Subcutaneous abdominal adipose tissue (tissue), 5 donors: ENCODE measurements at regions not wholly inside any gene's neighbourhood (a gene's known extent, or its start where the extent isn't known, plus 50 kb on each side); places are given as distances from the start of the nearest gene placed in this dataset.

Experiments used
- H3K27ac ChIP-seq: one replicate; pipeline ENCODE4 v1.7.0; 2013; ENCODE audit warnings: low read depth, mild to moderate bottlenecking, inconsistent platforms, low read length, moderate library complexity
- H3K27me3 ChIP-seq, 5 donors: one replicate each; pipeline ENCODE4 v1.7.0; 2013; ENCODE audit warnings: low read length in 5 of 5, inconsistent platforms in 1 of 5; ENCODE audit not compliant: control insufficient read depth in 5 of 5, insufficient read depth in 4 of 5
- H3K36me3 ChIP-seq, 5 donors: one replicate each; pipeline ENCODE4 v1.7.0; 2013; ENCODE audit warnings: low read length in 5 of 5; ENCODE audit not compliant: control insufficient read depth in 5 of 5, insufficient read depth in 5 of 5
- H3K4me1 ChIP-seq, 5 donors: one replicate each; pipeline ENCODE4 v1.7.0; 2013; ENCODE audit warnings: low read length in 5 of 5, mild to moderate bottlenecking in 3 of 5, moderate library complexity in 1 of 5; ENCODE audit not compliant: control insufficient read depth in 5 of 5, insufficient read depth in 5 of 5
- H3K4me3 ChIP-seq, 5 donors: one replicate each; pipeline ENCODE4 v1.7.0; 2013; ENCODE audit warnings: low read length in 5 of 5, low read depth in 1 of 5
- H3K9ac ChIP-seq, 5 donors: one replicate each; pipeline ENCODE4 v1.7.0; 2013; ENCODE audit warnings: low read length in 5 of 5, mild to moderate bottlenecking in 4 of 5, moderate library complexity in 3 of 5
- H3K9me3 ChIP-seq, 5 donors: one replicate each; pipeline ENCODE4 v1.7.0; 2013; ENCODE audit warnings: low read length in 5 of 5; ENCODE audit not compliant: control insufficient read depth in 5 of 5
- donor health status: healthy.
- donor health status: healthy.
- donor health status: healthy.
- donor health status: healthy.
- donor health status: healthy.

DNA sequence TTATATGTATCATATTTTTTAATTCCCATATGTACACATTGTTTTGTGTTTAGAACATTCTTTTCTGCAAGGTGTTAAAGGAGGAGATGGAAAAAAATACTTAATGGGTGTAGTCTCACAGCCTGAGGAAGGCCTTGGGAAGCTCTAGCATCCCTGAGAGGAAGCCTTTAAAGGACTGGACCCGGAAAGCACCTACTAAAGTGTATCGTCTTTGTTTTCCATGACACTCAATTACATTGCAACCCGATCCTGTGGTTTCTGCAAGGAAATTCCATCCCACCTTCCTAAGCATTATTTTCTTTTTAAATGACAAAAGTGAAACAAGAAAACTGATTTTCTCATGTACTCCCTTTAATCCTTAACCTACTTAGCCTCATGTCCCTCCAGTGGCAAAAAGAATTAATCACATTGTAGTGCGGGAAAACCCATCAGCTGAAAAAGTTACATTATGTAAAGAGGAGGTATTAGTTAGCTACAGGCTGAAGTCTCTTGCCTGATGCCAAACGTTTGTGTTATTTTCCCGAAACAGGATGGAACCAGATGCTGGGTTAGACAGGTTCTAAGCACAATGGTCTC lies 147.8 kb upstream of the CPSF6 start:
- H3K36me3 ChIP-seq = no peaks in the 10 kb centered on the region

DNA sequence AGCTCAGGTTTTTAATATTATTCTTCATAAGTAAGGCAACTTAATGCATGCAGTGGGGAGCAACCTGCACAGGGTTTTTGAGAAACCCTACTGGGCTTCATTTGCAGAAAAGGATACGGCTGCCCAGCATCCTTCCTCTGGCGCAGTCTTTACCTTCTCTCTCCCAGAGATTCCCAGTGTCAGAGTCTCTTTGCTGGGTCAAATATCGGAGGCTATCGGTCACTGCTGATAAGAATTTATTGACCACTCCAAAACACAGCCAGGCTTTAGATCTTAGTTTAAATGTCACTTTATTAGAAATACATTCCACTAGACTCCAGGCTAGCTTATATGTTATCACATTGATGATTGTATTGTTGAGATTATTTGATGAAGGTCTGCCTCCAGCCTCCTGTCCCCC lies 147.2 kb upstream of the CPSF6 start:
- Histone ChIP-seq H3K36me3 (no peaks in the 10 kb centered on the region), H3K4me1 (peaks cover 0 to 15% (median under 1%) of the 10 kb centered on the region in 5 donors), H3K9me3 (no peaks in the 10 kb centered on the region), H3K27me3 (no peaks in the 10 kb centered on the region), H3K4me3 (no peak overlapping the region), H3K9ac (no peak overlapping the region), H3K27ac (no peak overlapping the region)

More for the DNA sequence above, 147.8 kb upstream of the CPSF6 start:
- Histone ChIP-seq H3K27me3 (no peaks in the 10 kb centered on the region), H3K4me3 (no peak overlapping the region), H3K27ac (no peak overlapping the region), H3K9ac (no peak overlapping the region), H3K9me3 (no peaks in the 10 kb centered on the region), H3K4me1 (peaks cover 0 to 9% (median 0%) of the 10 kb centered on the region in 5 donors)

DNA sequence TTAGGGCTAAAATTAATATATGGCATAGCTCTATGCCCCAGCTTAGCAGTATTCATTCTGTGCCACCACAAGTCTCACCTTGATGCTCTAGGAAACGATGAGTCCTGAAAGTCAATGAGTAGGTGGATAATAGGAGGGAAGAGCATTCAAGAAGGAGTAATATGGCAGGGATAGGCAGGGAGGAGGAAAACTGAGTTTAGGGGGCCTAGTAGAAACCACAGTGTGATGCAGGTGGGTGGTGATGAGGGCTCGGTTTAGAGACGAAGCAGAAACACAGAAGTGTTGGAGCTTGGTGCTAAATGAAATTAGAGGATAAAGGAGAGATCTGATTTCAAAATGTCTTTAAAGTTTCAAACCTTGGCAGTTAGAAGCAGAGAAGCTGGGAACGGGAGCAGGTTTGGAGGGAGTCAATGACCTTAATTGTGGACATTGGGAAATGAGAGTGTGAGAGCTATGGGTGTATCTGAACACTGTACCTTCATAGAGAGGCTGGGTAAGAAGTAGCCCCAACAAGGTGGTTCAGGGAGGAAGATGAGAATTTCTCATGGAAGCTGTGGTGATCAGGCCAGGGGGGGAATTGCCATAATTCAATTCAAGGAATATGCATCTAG lies 144.7 kb upstream of the CPSF6 start:
- Histone ChIP-seq H3K27ac (no peak overlapping the region), H3K4me1 (peaks cover 0 to 18% (median 5%) of the 10 kb centered on the region in 5 donors), H3K4me3 (no peak overlapping the region), H3K27me3 (no peaks in the 10 kb centered on the region), H3K9ac (no peak overlapping the region), H3K9me3 (no peaks in the 10 kb centered on the region), H3K36me3 (no peaks in the 10 kb centered on the region)

DNA sequence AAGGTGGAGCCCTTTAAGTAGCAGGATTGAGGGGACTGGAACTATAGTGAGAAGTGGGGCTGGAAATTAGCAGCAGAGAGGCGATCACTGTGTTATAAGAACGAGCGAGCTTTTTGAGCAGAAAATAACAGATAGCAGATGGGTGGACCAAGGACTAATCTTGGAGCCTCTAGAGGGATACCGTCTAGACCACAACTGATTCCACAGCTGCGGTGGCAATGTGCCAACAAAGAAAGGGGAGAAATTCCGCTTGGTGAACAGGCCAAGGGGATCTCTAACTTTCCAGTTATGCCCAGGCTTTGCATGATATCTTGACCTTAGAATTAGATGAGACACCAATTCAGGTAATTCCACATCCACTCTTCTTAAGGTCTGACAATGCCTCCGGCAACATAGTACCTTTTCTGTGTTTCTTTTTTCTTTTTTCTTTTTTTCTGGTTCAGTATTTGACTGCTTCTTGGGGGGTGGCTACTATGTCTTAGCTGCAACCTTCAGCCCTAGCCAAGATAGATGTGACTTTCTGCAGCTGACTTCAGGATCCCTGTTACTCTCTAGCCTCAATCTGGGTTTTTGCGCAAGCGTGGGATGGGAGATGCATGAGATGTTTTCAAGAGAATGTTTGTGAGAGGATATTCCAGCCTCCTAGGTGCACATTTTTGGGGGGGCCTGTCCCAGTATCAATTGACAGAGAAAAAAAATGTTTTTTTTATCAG lies 143.4 kb upstream of the CPSF6 start:
- H3K27me3 ChIP-seq = no peaks in the 10 kb centered on the region
- H3K36me3 ChIP-seq = no peaks in the 10 kb centered on the region
- H3K27ac ChIP-seq = no peak overlapping the region
- no peak overlapping the region for H3K4me3 ChIP-seq
- no peaks in the 10 kb centered on the region for H3K9me3 ChIP-seq
- H3K9ac ChIP-seq = no peak overlapping the region
- peaks cover 0 to 18% (median 3%) of the 10 kb centered on the region in 5 donors for H3K4me1 ChIP-seq

DNA sequence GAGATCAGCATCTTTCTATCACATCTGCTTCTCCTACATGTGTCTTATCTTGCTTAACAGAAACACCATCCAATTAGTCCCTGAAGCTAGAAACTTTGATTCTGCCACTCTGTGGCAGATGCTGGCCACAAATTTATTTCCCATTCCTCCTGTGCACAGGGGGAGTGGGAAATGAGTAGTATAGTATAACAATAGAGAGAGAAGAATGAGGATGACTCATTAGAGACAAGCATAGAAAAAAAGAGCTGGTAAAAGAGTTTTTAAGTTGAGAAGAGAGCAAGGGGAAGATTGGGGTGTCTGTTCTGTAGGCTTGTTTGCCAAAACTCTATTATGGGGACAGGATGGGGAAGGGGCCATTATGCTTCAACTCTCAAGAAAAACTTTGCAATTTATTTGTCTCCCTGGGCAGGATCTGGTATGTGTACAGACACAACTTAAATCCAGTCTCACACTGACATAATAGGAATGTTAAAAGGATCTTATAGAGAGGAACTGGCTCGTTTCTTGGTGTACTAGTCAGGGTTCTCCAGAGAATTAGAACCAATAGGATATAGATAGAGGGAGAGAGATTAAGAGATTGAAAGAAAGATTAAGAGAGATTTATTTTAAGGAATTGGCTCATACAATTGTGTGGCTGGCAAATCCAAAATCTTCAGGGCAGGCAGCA lies 142.6 kb upstream of the CPSF6 start:
- Histone ChIP-seq H3K9me3 (no peaks in the 10 kb centered on the region), H3K36me3 (no peaks in the 10 kb centered on the region), H3K27me3 (no peaks in the 10 kb centered on the region), H3K4me1 (peaks cover 0 to 24% (median 10%) of the 10 kb centered on the region in 5 donors), H3K27ac (no peak overlapping the region), H3K9ac (no peak overlapping the region), H3K4me3 (no peak overlapping the region)

DNA sequence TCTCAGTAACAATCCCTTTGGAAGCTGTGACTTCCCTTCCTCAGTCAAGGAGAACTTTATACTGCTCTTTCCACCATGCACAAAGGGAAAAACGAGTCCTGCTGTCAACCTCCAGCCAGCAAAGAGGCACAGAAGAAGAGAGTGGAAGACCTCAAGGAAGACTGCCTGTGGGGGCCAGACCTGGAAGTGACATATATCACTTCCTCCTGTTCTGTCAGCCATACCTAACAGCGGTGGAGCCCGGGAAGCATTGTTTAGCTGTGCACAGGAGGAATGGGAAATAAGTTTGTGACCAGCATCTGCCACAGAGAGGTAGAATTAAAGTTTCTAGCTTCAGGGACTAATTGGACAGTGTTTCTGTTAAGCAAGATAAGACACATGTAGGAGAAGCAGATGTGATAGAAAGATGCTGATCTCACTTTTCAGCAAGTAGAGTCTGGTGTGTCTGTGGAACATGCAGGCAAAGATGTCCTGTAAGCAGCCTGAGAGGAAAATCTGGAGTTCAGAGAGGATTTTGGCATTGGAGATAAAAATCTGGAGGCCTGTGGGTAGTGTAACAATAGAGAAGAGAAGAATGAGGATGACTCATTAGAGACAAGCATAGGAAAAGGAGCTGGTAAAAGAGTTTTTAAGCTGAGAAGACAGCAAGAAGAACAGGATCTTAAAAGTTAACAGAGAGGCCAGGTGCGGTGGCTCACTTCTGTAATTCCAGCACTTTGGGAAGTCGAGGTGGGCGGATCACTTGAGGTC lies 141.6 kb upstream of the CPSF6 start:
- H3K9ac ChIP-seq = no peak overlapping the region
- peaks cover 0 to 25% (median 11%) of the 10 kb centered on the region in 5 donors for H3K4me1 ChIP-seq
- no peak overlapping the region for H3K27ac ChIP-seq
- H3K36me3 ChIP-seq = no peaks in the 10 kb centered on the region
- no peaks in the 10 kb centered on the region for H3K27me3 ChIP-seq
- H3K9me3 ChIP-seq = no peaks in the 10 kb centered on the region
- no peak overlapping the region for H3K4me3 ChIP-seq

DNA sequence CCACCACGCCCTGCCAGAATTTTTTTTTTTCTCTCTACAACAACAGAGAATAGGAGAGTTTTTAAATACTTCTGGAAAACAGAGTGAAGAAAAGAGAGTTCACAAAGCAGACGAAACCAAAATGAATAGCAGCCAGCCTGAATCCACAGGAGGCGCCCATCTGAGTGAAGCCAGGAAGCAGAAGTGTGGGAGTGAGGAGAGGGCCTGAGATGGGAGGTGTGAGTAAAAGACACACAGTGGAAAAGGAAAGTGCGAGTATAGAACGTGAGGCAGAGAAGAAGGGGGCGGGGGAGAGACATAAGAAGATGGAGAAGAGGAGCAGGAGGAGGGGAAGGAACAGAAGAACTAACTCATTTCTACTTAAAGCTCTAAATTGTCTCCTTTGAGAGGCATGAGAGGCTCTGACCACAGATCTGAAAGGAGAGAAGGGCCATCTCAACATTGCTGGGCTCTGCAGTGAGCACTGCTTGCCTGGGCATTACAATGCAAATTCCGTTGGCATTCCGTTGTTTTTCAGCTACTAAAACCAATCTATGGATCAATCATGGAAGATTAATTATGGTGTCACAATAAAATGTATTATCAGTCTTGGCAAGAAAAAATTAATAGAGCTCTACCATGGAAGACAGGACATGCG lies 140.1 kb upstream of the CPSF6 start:
- Histone ChIP-seq H3K27ac (no peak overlapping the region), H3K27me3 (no peaks in the 10 kb centered on the region), H3K36me3 (no peaks in the 10 kb centered on the region), H3K4me3 (no peak overlapping the region), H3K4me1 (peaks cover 0 to 25% (median 11%) of the 10 kb centered on the region in 5 donors), H3K9ac (no peak overlapping the region), H3K9me3 (no peaks in the 10 kb centered on the region)

DNA sequence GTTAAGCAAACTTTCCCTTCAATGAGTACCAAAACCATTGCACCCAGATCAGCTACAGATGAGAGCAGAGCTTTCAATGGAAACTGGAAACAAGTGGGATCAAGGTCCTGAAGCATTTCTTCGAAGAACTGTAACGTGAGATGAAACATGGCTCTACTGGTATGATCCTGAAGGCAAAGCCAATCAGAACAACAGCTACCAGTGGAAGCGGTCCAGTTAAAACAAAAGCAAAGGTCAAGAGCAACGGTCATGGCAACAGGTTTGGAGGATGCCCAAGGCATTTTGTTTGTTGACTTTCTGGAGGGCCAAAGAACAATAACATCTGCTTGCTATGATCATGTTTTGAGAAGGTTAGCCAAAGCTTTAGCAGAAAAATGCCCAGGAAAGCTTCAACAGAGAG lies 137.9 kb upstream of the CPSF6 start:
- Histone ChIP-seq H3K9me3 (no peaks in the 10 kb centered on the region), H3K36me3 (no peaks in the 10 kb centered on the region), H3K9ac (no peak overlapping the region), H3K27ac (no peak overlapping the region), H3K27me3 (no peaks in the 10 kb centered on the region), H3K4me3 (no peak overlapping the region), H3K4me1 (peaks cover 0 to 17% (median 11%) of the 10 kb centered on the region in 5 donors)

DNA sequence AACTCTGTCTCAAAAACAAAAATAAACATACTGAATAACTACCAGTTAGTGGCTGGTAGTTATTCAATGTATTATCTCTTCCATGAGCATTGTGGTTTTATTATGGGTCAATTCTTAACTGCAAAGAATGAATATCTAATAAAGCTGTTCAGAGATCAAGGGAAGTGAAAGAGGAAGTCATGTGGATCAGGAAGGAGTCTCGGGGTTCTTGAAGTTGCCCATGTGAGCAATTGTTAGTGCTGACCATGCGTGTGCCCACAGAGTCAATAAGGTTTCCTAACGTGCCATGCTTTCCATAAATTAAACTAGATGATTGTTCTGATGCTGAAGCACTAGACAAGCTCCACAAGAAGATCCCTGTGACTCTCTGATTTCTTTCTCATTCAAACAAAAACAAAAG lies 136.5 kb upstream of the CPSF6 start:
- Histone ChIP-seq H3K27me3 (no peaks in the 10 kb centered on the region), H3K9me3 (no peaks in the 10 kb centered on the region), H3K27ac (no peak overlapping the region), H3K9ac (no peak overlapping the region), H3K36me3 (no peaks in the 10 kb centered on the region), H3K4me3 (no peak overlapping the region), H3K4me1 (peaks cover 0 to 13% (median 8%) of the 10 kb centered on the region in 5 donors)
